Activated B cell treated with CpG ODN at 0.5 μM for 24 hours (primary cell): ENCODE measurements at regions not wholly inside any gene's neighbourhood (a gene's known extent, or its start where the extent isn't known, plus 50 kb on each side); places are given as distances from the start of the nearest gene placed in this dataset.

Source experiments
- ATAC-seq: fragments of 200-7000 bp; cut with Tn5 transposase; one replicate; pipeline ENCODE4 v1.10.0; 2021; ENCODE audit warnings: low read depth, mild to moderate bottlenecking, moderate library complexity
- CTCF ChIA-PET: fragments of 350-600 bp; sonication (Branson Sonifier 250); formaldehyde crosslinking; loops from one replicate; lab custom pipeline; 2021; ENCODE audit warnings: antibody characterized with exemption; lab: Charles Lee
- POLR2A ChIA-PET: fragments of 350-600 bp; sonication (Branson Sonifier 250); formaldehyde crosslinking; loops from one replicate; lab custom pipeline; 2021; ENCODE audit warnings: antibody characterized with exemption; lab: Charles Lee
- DNase-seq: peaks from one replicate; pipeline ENCODE4 v3.0.0; 2022
- H3K27ac Mint-ChIP-seq: one replicate; pipeline ENCODE4 v1.8.0; 2020; ENCODE audit warnings: mixed read lengths
- H3K27me3 Mint-ChIP-seq: one replicate; pipeline ENCODE4 v1.8.0; 2021; ENCODE audit warnings: mixed read lengths
- H3K36me3 Mint-ChIP-seq: one replicate; pipeline ENCODE4 v1.8.0; 2021; ENCODE audit warnings: low read depth, mixed read lengths
- H3K4me1 Mint-ChIP-seq: one replicate; pipeline ENCODE4 v1.8.0; 2021; ENCODE audit warnings: mixed read lengths
- H3K4me3 Mint-ChIP-seq: one replicate; pipeline ENCODE4 v1.8.0; 2020; ENCODE audit warnings: mild to moderate bottlenecking, mixed read lengths
- H3K9me3 Mint-ChIP-seq: one replicate; pipeline ENCODE4 v1.8.0; 2020; ENCODE audit warnings: mixed read lengths
- CTCF ChIP-seq: fragments of 200-600 bp; IDR thresholded peaks from one replicate; pipeline ENCODE4 v1.8.0; 2022; ENCODE audit warnings: antibody characterized with exemption, mild to moderate bottlenecking
- intact Hi-C: fragments of 100-400 bp; cut with micrococcal nuclease; formaldehyde crosslinking; loops from one replicate; pipeline ENCODE4 v1.15.1; 2024

GRCh38 chr14:85248881-85249635, 280.9 kb upstream of the FLRT2 start:
- no peak overlapping the region for H3K4me3 Mint-ChIP-seq
- ATAC-seq (no peak), DNase-seq (no peak)
- no peak for TF ChIP-seq CTCF
- peaks cover 5% of the 10 kb centered on the region for H3K9me3 Mint-ChIP-seq
- no peaks in the 10 kb centered on the region for H3K27me3 Mint-ChIP-seq
- intact Hi-C loops, result no loop called here
- H3K27ac Mint-ChIP-seq, result no peak overlapping the region
- CTCF ChIA-PET, result no interaction called here
- H3K4me1 Mint-ChIP-seq, result no peaks in the 10 kb centered on the region
- POLR2A ChIA-PET, result no interaction called here
- no peaks in the 10 kb centered on the region for H3K36me3 Mint-ChIP-seq

DNA sequence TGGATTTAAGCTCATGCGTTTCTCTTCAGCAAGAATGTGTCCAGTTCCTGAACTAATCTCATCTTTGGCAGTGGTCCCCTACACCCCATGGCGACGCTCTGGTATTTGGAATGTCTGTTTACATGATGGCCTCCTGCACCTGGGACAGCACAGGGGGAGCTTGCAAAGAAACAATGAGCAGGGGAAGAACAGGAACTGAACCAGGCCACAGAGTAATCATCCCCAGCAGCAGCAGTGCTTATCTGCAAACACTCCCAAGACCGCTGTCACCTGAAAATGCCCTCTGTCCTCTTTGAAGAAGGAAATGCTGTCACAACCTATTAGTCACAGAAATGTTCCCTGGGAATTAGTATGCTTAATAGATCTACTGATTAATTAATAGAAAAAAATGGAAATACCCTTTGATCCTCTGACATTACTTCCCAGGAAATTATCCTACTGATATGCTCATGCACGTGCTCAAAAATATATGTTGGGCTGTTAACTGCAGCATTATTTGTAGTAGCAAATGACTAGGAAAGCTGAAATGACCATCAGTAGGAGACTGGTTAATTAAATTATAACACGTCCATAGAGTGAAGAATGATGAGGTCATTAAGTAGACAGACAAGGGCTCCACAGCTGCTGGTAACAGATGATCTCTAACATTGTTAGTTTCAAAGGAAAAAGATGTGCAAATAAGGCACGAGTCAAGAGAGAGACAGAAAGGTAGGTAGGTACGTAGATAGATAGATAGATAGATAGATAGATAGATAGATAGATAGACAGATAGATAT, 279.3 kb upstream of the FLRT2 start:
- H3K27me3 Mint-ChIP-seq, result no peaks in the 10 kb centered on the region
- H3K4me1 Mint-ChIP-seq, result no peaks in the 10 kb centered on the region
- H3K9me3 Mint-ChIP-seq, result peaks cover 5% of the 10 kb centered on the region
- DNase-seq (no peak), ATAC-seq (no peak)
- CTCF ChIA-PET, result no interaction called here
- no peak overlapping the region for H3K27ac Mint-ChIP-seq
- no peaks in the 10 kb centered on the region for H3K36me3 Mint-ChIP-seq
- intact Hi-C loops, result no loop called here
- H3K4me3 Mint-ChIP-seq, result no peak overlapping the region
- TF ChIP-seq CTCF, result no peak
- POLR2A ChIA-PET, result no interaction called here

DNA sequence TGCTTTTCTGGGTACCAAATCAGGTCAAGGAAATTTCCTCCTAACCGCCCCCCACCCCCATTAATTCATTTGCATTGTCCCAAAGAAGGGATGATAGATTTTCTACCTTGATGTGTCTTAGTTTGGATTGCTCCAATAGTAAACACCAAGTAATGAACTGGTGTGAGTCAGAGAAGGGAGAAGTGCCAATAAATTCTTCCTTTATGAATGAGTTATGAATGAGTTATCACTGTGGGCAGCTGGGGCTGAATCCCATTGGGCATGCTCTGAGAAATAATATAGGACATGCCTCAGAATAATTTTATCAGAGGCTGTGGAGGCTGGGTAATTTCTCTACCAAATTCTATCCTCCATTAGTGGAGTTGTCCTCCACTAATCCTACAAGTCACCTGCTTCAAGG, 277.9 kb upstream of the FLRT2 start:
- Mint-ChIP-seq H3K9me3 (peaks cover 3% of the 10 kb centered on the region), H3K27ac (no peak overlapping the region), H3K4me1 (no peaks in the 10 kb centered on the region), H3K27me3 (no peaks in the 10 kb centered on the region), H3K36me3 (no peaks in the 10 kb centered on the region), H3K4me3 (no peak overlapping the region)
- no peak for ATAC-seq
- ChIA-PET CTCF (no interaction called here), POLR2A (no interaction called here)
- DNase-seq, result no peak
- intact Hi-C loops, result no loop called here
- TF ChIP-seq CTCF, result no peak

DNA sequence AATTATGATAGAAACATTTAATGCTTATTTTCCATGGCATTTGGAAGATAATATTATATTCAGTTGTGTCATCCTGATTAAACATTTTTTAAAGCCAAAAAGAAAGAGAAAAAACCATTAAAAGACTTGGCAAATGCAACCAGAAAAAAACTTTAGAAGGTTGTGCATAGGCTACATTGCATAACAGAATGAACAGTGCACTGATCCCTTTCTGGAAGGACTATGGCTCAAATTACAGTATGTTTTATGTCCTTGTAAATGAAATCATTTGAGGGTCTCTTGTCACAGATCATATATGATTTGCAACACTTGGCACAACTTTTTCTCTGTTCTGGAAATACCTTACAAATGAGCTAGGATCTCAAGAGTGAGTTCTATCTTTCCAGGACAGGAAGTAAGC, 275.2 kb upstream of the FLRT2 start:
- H3K36me3 Mint-ChIP-seq, result no peaks in the 10 kb centered on the region
- H3K27me3 Mint-ChIP-seq, result no peaks in the 10 kb centered on the region
- ATAC-seq (no peak), DNase-seq (no peak)
- H3K4me3 Mint-ChIP-seq, result no peak overlapping the region
- ChIA-PET CTCF (no interaction called here), POLR2A (no interaction called here)
- intact Hi-C loops, result no loop called here
- H3K9me3 Mint-ChIP-seq, result peaks cover 4% of the 10 kb centered on the region
- no peak overlapping the region for H3K27ac Mint-ChIP-seq
- no peak for TF ChIP-seq CTCF
- no peaks in the 10 kb centered on the region for H3K4me1 Mint-ChIP-seq

- Mint-ChIP-seq H3K4me3 (no peak overlapping the region), H3K4me1 (no peaks in the 10 kb centered on the region), H3K9me3 (peaks cover 6% of the 10 kb centered on the region), H3K36me3 (no peaks in the 10 kb centered on the region), H3K27ac (no peak overlapping the region), H3K27me3 (no peaks in the 10 kb centered on the region)
- ATAC-seq (no peak), DNase-seq (no peak)
- CTCF ChIA-PET, result no interaction called here
- intact Hi-C loops, result no loop called here
- TF ChIP-seq CTCF, result no peak
- POLR2A ChIA-PET, result no interaction called here
These were observed 272.7 kb upstream of the FLRT2 start for GRCh38 chr14:85257287-85257686.
